ENCODE measurements at regions not wholly inside any gene's neighbourhood (a gene's known extent, or its start where the extent isn't known, plus 50 kb on each side); places are given as distances from the start of the nearest gene placed in this dataset.

- TF ChIP-seq CTCF (IDR thresholded peaks at IDR 0.05; ENCODE audit: poor library complexity) (no peak), EZH2 (IDR thresholded peaks at IDR 0.05; ENCODE audit: borderline replicate concordance) (no peak), EZH2phosphoT487 (IDR thresholded peaks at IDR 0.05; ENCODE audit: low read depth, severe bottlenecking, unreplicated experiment) (no peak)
Observed at GRCh38 chrX:150100261-150100660, 162.0 kb upstream of the EOLA2 start.
